DMS 273 (cell line): ENCODE measurements at regions not wholly inside any gene's neighbourhood (a gene's known extent, or its start where the extent isn't known, plus 50 kb on each side); places are given as distances from the start of the nearest gene placed in this dataset.
A peak's percentile ranks its signal among the peaks of the same experiment; 100 is the strongest.
"Not testable (repeated sequence)": the region's sequence is repeated elsewhere in the genome, so short reads cannot be mapped to it uniquely, and the experiment has no call there.

Source experiments
- DNase-seq: peaks from one replicate; lab custom pipeline; 2025; ENCODE audit not compliant: unreplicated experiment; lab: John Stamatoyannopoulos, UW

GRCh38 chr15:100766243-100767000 lies 113.2 kb upstream of the ALDH1A3 start:
- DNase-seq = no peak

GRCh38 chr15:100767001-100767825 lies 112.4 kb upstream of the ALDH1A3 start:
- DNase-seq = no peak

- no peak for DNase-seq
These were observed 111.1 kb upstream of the ALDH1A3 start for GRCh38 chr15:100768501-100768931.

- DNase-seq = no peak
These were observed 110.3 kb upstream of the ALDH1A3 start for GRCh38 chr15:100769043-100769974.

- no peak for DNase-seq
These were observed 109.7 kb upstream of the ALDH1A3 start for GRCh38 chr15:100769975-100770340.

- DNase-seq = no peak
These were observed 108.7 kb upstream of the ALDH1A3 start for GRCh38 chr15:100770661-100771584.

- peak; percentile 9 for DNase-seq
These were observed 107.9 kb upstream of the ALDH1A3 start for GRCh38 chr15:100771746-100772145.

- no peak for DNase-seq
These were observed 107.2 kb upstream of the ALDH1A3 start for GRCh38 chr15:100772478-100772877.

- DNase-seq = no peak
These were observed 106.6 kb upstream of the ALDH1A3 start for GRCh38 chr15:100772892-100773520.

- not testable (repeated sequence) for DNase-seq
These were observed 105.6 kb upstream of the ALDH1A3 start for GRCh38 chr15:100774044-100774443.

GRCh38 chr15:100775581-100776185 lies 103.9 kb upstream of the ALDH1A3 start:
- DNase-seq = no peak

- no peak for DNase-seq
These were observed 101.8 kb upstream of the ALDH1A3 start for GRCh38 chr15:100777821-100778220.

GRCh38 chr15:100778831-100779288 lies 100.8 kb upstream of the ALDH1A3 start:
- DNase-seq = no peak

GRCh38 chr15:100779331-100780207 lies 100.1 kb upstream of the ALDH1A3 start:
- DNase-seq = no peak

- no peak for DNase-seq
These were observed 99.3 kb upstream of the ALDH1A3 start for GRCh38 chr15:100780208-100780800.

- no peak for DNase-seq
These were observed 98.3 kb upstream of the ALDH1A3 start for GRCh38 chr15:100781061-100781960.
